BLaER1 treated with 17β-estradiol and CSF1 and Interleukin-3, amounts not matched to agents 10 nM and 100 nM (cell line): ENCODE measurements at regions not wholly inside any gene's neighbourhood (a gene's known extent, or its start where the extent isn't known, plus 50 kb on each side); places are given as distances from the start of the nearest gene placed in this dataset.
A peak's percentile ranks its signal among the peaks of the same experiment; 100 is the strongest.
"Not testable (repeated sequence)": the region's sequence is repeated elsewhere in the genome, so short reads cannot be mapped to it uniquely, and the experiment has no call there.

Experiments used
- H3K27ac ChIP-seq, 11 experiments: shearing (Covaris generic); formaldehyde crosslinking; 2 replicates each; pipeline ENCODE4 v1.8.1; 2022
- H3K27me3 ChIP-seq, 11 experiments: shearing (Covaris generic); formaldehyde crosslinking; 2 replicates each; pipeline ENCODE4 v1.8.1; 2022
- H3K36me3 ChIP-seq, 11 experiments: shearing (Covaris generic); formaldehyde crosslinking; 2 replicates each; pipeline ENCODE4 v1.8.1; 2022
- H3K4me1 ChIP-seq, 10 experiments: shearing (Covaris generic); formaldehyde crosslinking; 2 replicates each; pipeline ENCODE4 v1.8.1; 2022
- H3K4me2 ChIP-seq, 11 experiments: shearing (Covaris generic); formaldehyde crosslinking; 2 replicates each; pipeline ENCODE4 v1.8.1; 2022
- H3K4me3 ChIP-seq, 10 experiments: shearing (Covaris generic); formaldehyde crosslinking; 2 replicates each; pipeline ENCODE4 v1.8.1; 2022
- H3K9ac ChIP-seq, 11 experiments: shearing (Covaris generic); formaldehyde crosslinking; 2 replicates each; pipeline ENCODE4 v1.8.1; 2022
- H3K9me3 ChIP-seq, 11 experiments: shearing (Covaris generic); formaldehyde crosslinking; replicated peaks in 1 of 11; 2 replicates each; pipeline ENCODE4 v1.8.1; 2022
- H4K20me1 ChIP-seq, 11 experiments: shearing (Covaris generic); formaldehyde crosslinking; 2 replicates each; pipeline ENCODE4 v1.8.1; 2022
- Cebpa-rat ChIP-seq, 11 experiments: shearing (Covaris generic); IDR thresholded peaks; 2 replicates each; pipeline ENCODE4 v1.8.1; 2022

- H3K27me3 ChIP-seq: no peaks in the 10 kb centered on the region
- peak overlapping the region in 1 of 11 experiments; percentile 54; a peak in 2 of 22 replicates for H3K4me2 ChIP-seq
- H3K9me3 ChIP-seq: no peaks in the 10 kb centered on the region
- H3K36me3 ChIP-seq: no peaks in the 10 kb centered on the region
- H4K20me1 ChIP-seq: no peaks in the 10 kb centered on the region
- no peak overlapping the region for H3K27ac ChIP-seq
- H3K4me3 ChIP-seq: no peak overlapping the region
- no peak overlapping the region for H3K9ac ChIP-seq
- peaks cover 0 to 14% (median 6%) of the 10 kb centered on the region in 10 experiments; a peak in 9 of 20 replicates for H3K4me1 ChIP-seq
- no peak for TF ChIP-seq Cebpa-rat (IDR thresholded peaks at IDR 0.05)
These were observed 132.0 kb upstream of the GRIA1 start for GRCh38 chr5:153358315-153358976.

- H3K4me2 ChIP-seq: no peak overlapping the region
- H3K36me3 ChIP-seq: no peaks in the 10 kb centered on the region
- no peak for TF ChIP-seq Cebpa-rat (IDR thresholded peaks at IDR 0.05)
- H3K9ac ChIP-seq: no peak overlapping the region
- H3K27me3 ChIP-seq: no peaks in the 10 kb centered on the region
- no peaks in the 10 kb centered on the region for H4K20me1 ChIP-seq
- no peak overlapping the region for H3K27ac ChIP-seq
- no peak overlapping the region for H3K4me3 ChIP-seq
- no peaks in the 10 kb centered on the region for H3K9me3 ChIP-seq
- peaks cover 0 to 12% (median 6%) of the 10 kb centered on the region in 10 experiments; a peak in 9 of 20 replicates for H3K4me1 ChIP-seq
These were observed 129.6 kb upstream of the GRIA1 start for GRCh38 chr5:153360860-153361259.

- no peaks in the 10 kb centered on the region for H4K20me1 ChIP-seq
- H3K36me3 ChIP-seq: no peaks in the 10 kb centered on the region
- H3K4me1 ChIP-seq: peaks cover 0 to 12% (median 6%) of the 10 kb centered on the region in 10 experiments; a peak in 9 of 20 replicates
- H3K27ac ChIP-seq: no peak overlapping the region
- H3K4me2 ChIP-seq: no peak overlapping the region
- H3K4me3 ChIP-seq: no peak overlapping the region
- H3K9me3 ChIP-seq: no peaks in the 10 kb centered on the region
- no peaks in the 10 kb centered on the region for H3K27me3 ChIP-seq
- no peak overlapping the region for H3K9ac ChIP-seq
- no peak for TF ChIP-seq Cebpa-rat (IDR thresholded peaks at IDR 0.05)
These were observed 128.6 kb upstream of the GRIA1 start for GRCh38 chr5:153361735-153362409.

DNA sequence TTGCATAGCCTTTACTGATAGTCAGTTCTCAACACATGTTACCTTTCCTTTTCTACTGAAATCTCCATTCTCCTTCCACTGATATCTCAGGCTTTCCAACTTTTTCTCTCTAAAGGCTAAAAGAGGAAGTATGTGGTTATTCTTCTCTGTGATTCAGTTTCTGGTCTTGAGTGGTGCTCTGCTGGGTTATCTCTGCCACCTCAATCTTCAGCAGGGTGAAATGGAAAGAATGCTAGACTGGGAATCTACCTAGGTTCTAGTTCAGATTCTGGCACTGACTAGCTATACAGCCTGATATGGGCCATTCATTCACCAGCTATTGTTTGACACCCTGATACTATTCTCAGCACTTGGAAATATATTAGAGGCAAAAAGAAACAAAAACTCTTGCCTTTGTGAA is 124.9 kb upstream of the GRIA1 start:
- Histone ChIP-seq H3K4me1 (no peaks in the 10 kb centered on the region), H3K36me3 (no peaks in the 10 kb centered on the region), H3K4me2 (no peak overlapping the region), H3K9ac (no peak overlapping the region), H3K9me3 (no peaks in the 10 kb centered on the region), H3K27ac (no peak overlapping the region), H3K4me3 (no peak overlapping the region), H4K20me1 (no peaks in the 10 kb centered on the region), H3K27me3 (no peaks in the 10 kb centered on the region)
- no peak for TF ChIP-seq Cebpa-rat (IDR thresholded peaks at IDR 0.05)

DNA sequence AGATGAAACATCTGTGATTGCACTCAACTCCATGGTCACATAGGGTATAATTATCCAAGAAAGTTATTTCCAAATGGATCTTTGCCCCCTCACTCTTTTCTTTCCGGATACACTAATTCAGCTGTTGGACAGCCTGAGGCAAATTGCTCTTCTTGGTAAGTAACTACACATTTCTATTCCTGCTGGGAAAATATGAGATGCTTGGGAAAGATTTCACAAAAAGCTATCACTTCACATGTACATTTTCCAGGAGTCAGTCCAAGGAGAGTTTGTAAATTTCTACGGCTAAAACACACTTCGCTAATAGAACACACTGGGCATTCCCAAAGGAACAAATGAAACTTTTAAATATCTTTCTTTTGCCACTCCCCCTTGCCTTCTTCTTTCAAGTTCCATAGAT is 123.0 kb upstream of the GRIA1 start:
- no peaks in the 10 kb centered on the region for H3K27me3 ChIP-seq
- H3K27ac ChIP-seq: no peak overlapping the region
- H3K4me1 ChIP-seq: no peaks in the 10 kb centered on the region
- no peaks in the 10 kb centered on the region for H4K20me1 ChIP-seq
- no peak overlapping the region for H3K4me2 ChIP-seq
- no peaks in the 10 kb centered on the region for H3K36me3 ChIP-seq
- H3K4me3 ChIP-seq: no peak overlapping the region
- no peak for TF ChIP-seq Cebpa-rat (IDR thresholded peaks at IDR 0.05)
- H3K9ac ChIP-seq: no peak overlapping the region
- H3K9me3 ChIP-seq: no peaks in the 10 kb centered on the region

GRCh38 chr5:153372425-153373129 is 117.9 kb upstream of the GRIA1 start:
- no peak overlapping the region for H3K9ac ChIP-seq
- H3K36me3 ChIP-seq: no peaks in the 10 kb centered on the region
- no peaks in the 10 kb centered on the region for H3K4me1 ChIP-seq
- no peaks in the 10 kb centered on the region for H3K27me3 ChIP-seq
- TF ChIP-seq Cebpa-rat (IDR thresholded peaks at IDR 0.05): no peak
- H3K4me2 ChIP-seq: no peak overlapping the region
- no peaks in the 10 kb centered on the region for H3K9me3 ChIP-seq
- H3K27ac ChIP-seq: no peak overlapping the region
- no peaks in the 10 kb centered on the region for H4K20me1 ChIP-seq
- H3K4me3 ChIP-seq: no peak overlapping the region

DNA sequence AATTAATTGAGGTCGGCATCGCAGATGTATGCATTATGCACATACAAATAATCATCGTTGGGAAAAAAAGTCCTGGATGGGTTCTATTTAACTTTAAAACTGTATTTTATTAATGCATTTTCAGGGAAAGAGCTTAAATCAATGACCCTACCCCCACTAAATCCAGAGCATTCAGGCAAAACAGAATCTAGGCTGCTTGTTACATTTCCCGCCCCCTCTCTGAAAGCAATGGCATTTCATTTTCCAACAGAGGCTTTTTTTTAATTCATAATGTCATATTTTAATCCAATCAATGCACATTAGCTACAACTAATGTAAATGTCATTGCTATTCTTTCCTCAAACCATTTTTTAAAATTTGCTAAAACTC is 117.4 kb upstream of the GRIA1 start:
- Histone ChIP-seq H3K36me3 (no peaks in the 10 kb centered on the region), H3K9me3 (no peaks in the 10 kb centered on the region), H3K9ac (no peak overlapping the region), H3K4me3 (no peak overlapping the region), H3K4me2 (no peak overlapping the region), H4K20me1 (no peaks in the 10 kb centered on the region), H3K4me1 (no peaks in the 10 kb centered on the region), H3K27ac (no peak overlapping the region), H3K27me3 (no peaks in the 10 kb centered on the region)
- no peak for TF ChIP-seq Cebpa-rat (IDR thresholded peaks at IDR 0.05)

GRCh38 chr5:153381630-153382029 is 108.8 kb upstream of the GRIA1 start:
- H3K36me3 ChIP-seq, H4K20me1 ChIP-seq, H3K27ac ChIP-seq, H3K4me3 ChIP-seq, H3K4me2 ChIP-seq, H3K9ac ChIP-seq, H3K27me3 ChIP-seq, H3K4me1 ChIP-seq: not testable (repeated sequence)
- peaks cover 16 to 23% (median 17%) of the 10 kb centered on the region in 11 experiments for H3K9me3 ChIP-seq

GRCh38 chr5:153390569-153390968 is 99.9 kb upstream of the GRIA1 start:
- Histone ChIP-seq H3K9me3 (no peaks in the 10 kb centered on the region), H3K4me3 (no peak overlapping the region)
- no peak for TF ChIP-seq Cebpa-rat (IDR thresholded peaks at IDR 0.05)

DNA sequence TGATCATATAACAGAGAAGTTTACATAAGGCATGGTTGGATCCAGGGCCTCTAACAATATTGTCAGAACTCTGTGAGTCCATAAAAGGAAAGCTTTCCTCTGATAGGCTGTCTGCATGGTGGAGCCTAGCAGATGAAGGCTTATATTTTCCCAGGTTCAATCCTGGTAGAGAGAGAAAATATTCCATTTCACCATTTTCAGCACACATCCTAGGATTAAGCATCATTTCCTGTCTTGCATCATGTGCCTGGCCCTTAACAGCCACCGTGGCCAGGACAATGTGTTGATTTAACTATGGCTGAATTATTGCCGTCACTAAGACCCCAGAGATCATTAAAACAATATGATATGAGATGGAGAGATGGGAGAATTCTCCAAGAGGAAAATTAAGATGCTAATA is 90.9 kb upstream of the GRIA1 start:
- Histone ChIP-seq H3K9ac (no peak overlapping the region), H3K4me1 (no peaks in the 10 kb centered on the region), H3K4me2 (no peak overlapping the region), H3K9me3 (no peaks in the 10 kb centered on the region), H3K36me3 (no peaks in the 10 kb centered on the region), H3K27me3 (no peaks in the 10 kb centered on the region), H3K4me3 (no peak overlapping the region), H4K20me1 (no peaks in the 10 kb centered on the region), H3K27ac (no peak overlapping the region)
- TF ChIP-seq Cebpa-rat (IDR thresholded peaks at IDR 0.05): no peak

More at GRCh38 chr5:153390569-153390968, 99.9 kb upstream of the GRIA1 start:
- Histone ChIP-seq H3K27ac (no peak overlapping the region), H3K4me1 (no peaks in the 10 kb centered on the region), H4K20me1 (no peaks in the 10 kb centered on the region), H3K27me3 (no peaks in the 10 kb centered on the region), H3K36me3 (no peaks in the 10 kb centered on the region), H3K9ac (no peak overlapping the region), H3K4me2 (no peak overlapping the region)
